HCT116 (cell line): ENCODE measurements at regions not wholly inside any gene's neighbourhood (a gene's known extent, or its start where the extent isn't known, plus 50 kb on each side); places are given as distances from the start of the nearest gene placed in this dataset.

ENCODE experiments used
- ATAC-seq: fragments of 200-7000 bp; cut with Tn5 transposase; 2 replicates; pipeline ENCODE4 v1.9.1; 2020; ENCODE audit warnings: mild to moderate bottlenecking, moderate library complexity
- BruUV-seq: library from RNA; stranded (reverse); fragments of 400-500 nt; replicated peaks from 2 replicates; lab custom pipeline; 2021; lab: Mats Ljungman, UMichigan
- CTCF ChIA-PET: fragments of 300-600 bp; sonication (Branson Sonifier 250); formaldehyde crosslinking; loops from one replicate; lab custom pipeline; 2021; ENCODE audit warnings: antibody characterized with exemption; lab: Charles Lee
- POLR2A ChIA-PET: fragments of 300-600, 350-600 bp; sonication (Branson Sonifier 250); formaldehyde crosslinking; loops from one replicate; lab custom pipeline; 2021; ENCODE audit warnings: antibody characterized with exemption; lab: Charles Lee
- RAD21 ChIA-PET, 2 experiments: fragments of 300-600 bp; sonication (Branson Sonifier 250); formaldehyde crosslinking; loops; one replicate each; lab custom pipeline; 2023; ENCODE audit warnings: low total read pairs in 2 of 2; ENCODE audit not compliant: uncharacterized antibody in 2 of 2, unreplicated experiment in 2 of 2, low non-redundant PET in 1 of 2; lab: Charles Lee
- DNase-seq: peaks from one replicate; pipeline ENCODE4 v3.0.0-alpha.2; 2010; ENCODE audit warnings: low read depth, low spot score
- H2AFZ ChIP-seq: fragments of 200-600 bp; shearing (Covaris generic), sonication (generic); 2 replicates; pipeline ENCODE4 v1.6.1; 2017; ENCODE audit warnings: low read depth, mixed run types, mixed read lengths, antibody characterized with exemption, low read length; ENCODE audit not compliant: poor library complexity, severe bottlenecking
- H3K27ac ChIP-seq: 2 replicates; pipeline ENCODE4 v1.5.1; 2012; ENCODE audit warnings: low read depth, low read length
- H3K27me3 ChIP-seq: fragments of 200-600 bp; sonication (generic); 2 replicates; pipeline ENCODE4 v1.6.1; 2016; ENCODE audit warnings: mixed run types, low read length, mixed read lengths; ENCODE audit not compliant: insufficient read depth
- H3K36me3 ChIP-seq, 2 experiments: fragments of 200-500 bp in 1 of 2; fragments of 200-600 bp in 1 of 2; sonication (Bioruptor generic) in 1 of 2; sonication (generic) in 1 of 2; 2 replicates each; pipeline versions ENCODE4 v1.5.1 to v1.6.1; 2014 to 2016; ENCODE audit warnings: low read length in 2 of 2, inconsistent platforms in 1 of 2, mixed read lengths in 1 of 2, mixed run types in 1 of 2; ENCODE audit not compliant: insufficient read depth in 2 of 2, control insufficient read depth in 1 of 2
- H3K4me1 ChIP-seq, 2 experiments: fragments of 200-600 bp in 1 of 2; sonication (generic) in 1 of 2; 2 replicates each; pipeline versions ENCODE4 v1.5.1 to v1.6.1; 2012 to 2017; ENCODE audit warnings: low read length in 2 of 2, inconsistent platforms in 1 of 2, mild to moderate bottlenecking in 1 of 2, mixed read lengths in 1 of 2, mixed run types in 1 of 2, moderate library complexity in 1 of 2; ENCODE audit not compliant: insufficient read depth in 2 of 2, control insufficient read depth in 1 of 2
- H3K4me2 ChIP-seq: fragments of 200-600 bp; sonication (generic); 2 replicates; pipeline ENCODE4 v1.6.1; 2017; ENCODE audit warnings: mixed run types, low read length, mixed read lengths
- H3K4me3 ChIP-seq, 2 experiments: fragments of 200-600 bp in 1 of 2; sonication (generic) in 1 of 2; replicated peaks in 1 of 2; 2 replicates each; pipeline ENCODE4 v1.5.1; 2011 to 2016; ENCODE audit warnings: low read length in 2 of 2, control low read depth in 1 of 2, low read depth in 1 of 2, mild to moderate bottlenecking in 1 of 2, mixed read lengths in 1 of 2, mixed run types in 1 of 2
- H3K79me2 ChIP-seq: fragments of 200-600 bp; sonication (generic); 2 replicates; pipeline ENCODE4 v1.6.1; 2017; ENCODE audit warnings: mild to moderate bottlenecking, mixed run types, low read length, moderate library complexity, mixed read lengths; ENCODE audit not compliant: insufficient read depth
- H3K9ac ChIP-seq: fragments of 200-600 bp; sonication (generic); 2 replicates; pipeline ENCODE4 v1.6.1; 2016; ENCODE audit warnings: low read length, mixed read lengths
- H3K9me2 ChIP-seq: fragments of 200-600 bp; sonication (generic), shearing (Covaris generic); 2 replicates; pipeline ENCODE4 v1.6.1; 2017; ENCODE audit warnings: mixed run types, mild to moderate bottlenecking, moderate library complexity; ENCODE audit not compliant: insufficient read depth
- H3K9me3 ChIP-seq, 2 experiments: fragments of 200-500 bp in 1 of 2; fragments of 200-600 bp in 1 of 2; sonication (Bioruptor generic) in 1 of 2; sonication (generic) in 1 of 2; 2 replicates each; pipeline ENCODE4 v1.6.1; 2014 to 2017; ENCODE audit warnings: low read length in 2 of 2, mixed read lengths in 2 of 2, inconsistent platforms in 1 of 2, low read depth in 1 of 2, mild to moderate bottlenecking in 1 of 2, mixed run types in 1 of 2, moderate library complexity in 1 of 2; ENCODE audit not compliant: control insufficient read depth in 1 of 2, insufficient read depth in 1 of 2
- H4K20me1 ChIP-seq: fragments of 200-600 bp; sonication (generic), shearing (Covaris generic); 2 replicates; pipeline ENCODE4 v1.6.1; 2017; ENCODE audit warnings: mixed run types, mild to moderate bottlenecking, moderate library complexity; ENCODE audit not compliant: insufficient read depth
- CTCF ChIP-seq, 3 experiments: fragments of 200-600 bp in 1 of 3; sonication (generic) in 1 of 3; IDR thresholded peaks in 2 of 3; conservative IDR thresholded peaks in 1 of 3; 2 replicates each; pipeline ENCODE4 v1.5.1; 2012 to 2017; ENCODE audit warnings: low read depth in 2 of 3, low read length in 2 of 3, antibody characterized with exemption in 1 of 3, borderline replicate concordance in 1 of 3, control low read depth in 1 of 3, mild to moderate bottlenecking in 1 of 3, mixed read lengths in 1 of 3, mixed run types in 1 of 3, moderate library complexity in 1 of 3; ENCODE audit not compliant: insufficient read depth in 1 of 3
- ELF1 ChIP-seq: IDR thresholded peaks from 2 replicates; pipeline ENCODE4 v1.6.1; 2012; ENCODE audit warnings: low read depth, borderline replicate concordance
- ZFX ChIP-seq: fragments of 450-650 bp; IDR thresholded peaks from 2 replicates; pipeline ENCODE4 v1.6.1; 2017
- intact Hi-C: fragments of 100-400 bp; cut with micrococcal nuclease; formaldehyde crosslinking; loops from 2 replicates; pipeline ENCODE4 v1.10.0; 2022

GRCh38 chr2:239825705-239825979 lies 199.5 kb downstream of the NDUFA10 start:
- intact Hi-C loops, result loop anchor here (2.0 kb wide), 1 partner anchor 319 kb away; no protein-coding TSS in a partner anchor
- DNase-seq (no peak), ATAC-seq (no peak)
- Histone ChIP-seq H3K4me2 (no peak overlapping the region), H3K9me2 (no peaks in the 10 kb centered on the region), H3K4me3 (no peak overlapping the region), H3K36me3 (no peaks in the 10 kb centered on the region), H3K27ac (no peak overlapping the region), H3K4me1 (peaks cover 10 to 18% of the 10 kb centered on the region in 2 experiments; a peak in 3 of 4 replicates), H3K9ac (no peak overlapping the region), H3K79me2 (no peaks in the 10 kb centered on the region), H3K9me3 (no peaks in the 10 kb centered on the region), H3K27me3 (peaks cover 24% of the 10 kb centered on the region; the same call in 1 of the 2 replicates), H2AFZ (no peak overlapping the region), H4K20me1 (no peaks in the 10 kb centered on the region)
- POLR2A ChIA-PET, result no interaction called here
- CTCF ChIA-PET, result no interaction called here
- no TSS peak for BruUV-seq
- no peak for TF ChIP-seq ZFX
- RAD21 ChIA-PET, result no interaction called here

GRCh38 chr2:239824866-239825704 lies 200.1 kb downstream of the NDUFA10 start:
- peak; percentile 41 for ATAC-seq
- Histone ChIP-seq H4K20me1 (no peaks in the 10 kb centered on the region), H3K79me2 (no peaks in the 10 kb centered on the region), H3K27me3 (peaks cover 26% of the 10 kb centered on the region; the same call in 1 of the 2 replicates), H3K9me3 (no peaks in the 10 kb centered on the region), H3K36me3 (no peaks in the 10 kb centered on the region), H3K9ac (no peak overlapping the region), H3K4me3 (no peak overlapping the region), H3K4me1 (peaks cover 11 to 15% of the 10 kb centered on the region in 2 experiments; a peak in 3 of 4 replicates), H3K9me2 (no peaks in the 10 kb centered on the region), H2AFZ (peak overlapping the region; percentile 85), H3K4me2 (peak overlapping the region; percentile 54), H3K27ac (no peak overlapping the region)
- RAD21 ChIA-PET, result no interaction called here
- no peak for DNase-seq
- intact Hi-C loops, result loop anchor here (1.0 to 2.0 kb wide), 3 partner anchors 57 to 320 kb away; no protein-coding TSS in a partner anchor
- TF ChIP-seq ELF1 (no peak), CTCF (IDR thresholded peaks at IDR 0.05 in 2 of 3, conservative IDR thresholded peaks at IDR 0.05 in 1 of 3; ENCODE audit: borderline replicate concordance in 1 of 3, insufficient read depth in 1 of 3, low read depth in 2 of 3, low read length in 2 of 3) (peak in 1 of 3 experiments; percentile 36; a peak in 2 of 6 replicates)
- CTCF ChIA-PET, result interaction anchor here (0.7 to 2.5 kb wide), 10 partner anchors 8 to 441 kb away, joined by 3 to 14 read pairs (median 4); no protein-coding TSS in a partner anchor
- BruUV-seq, result no TSS peak
- POLR2A ChIA-PET, result no interaction called here
